Transverse colon (tissue), 4 donors: ENCODE measurements at regions not wholly inside any gene's neighbourhood (a gene's known extent, or its start where the extent isn't known, plus 50 kb on each side); places are given as distances from the start of the nearest gene placed in this dataset.

ENCODE experiments used
- DNase-seq: peaks from one replicate; pipeline ENCODE4 v3.0.0-alpha.2; 2019
- H3K27ac ChIP-seq, 4 donors: fragments of 200-600 bp; sonication (generic); 2 replicates each; pipeline ENCODE4 v1.5.1; 2016 to 2018; ENCODE audit warnings: inconsistent platforms in 4 of 4
- H3K27me3 ChIP-seq: fragments of 200-600 bp; sonication (generic); 2 replicates; pipeline ENCODE4 v1.5.1; 2017; ENCODE audit warnings: inconsistent platforms
- H3K36me3 ChIP-seq, 4 donors: fragments of 200-600 bp; sonication (generic); 2 replicates each; pipeline ENCODE4 v1.5.1; 2017 to 2019; ENCODE audit warnings: inconsistent platforms in 4 of 4
- H3K4me1 ChIP-seq, 4 donors: fragments of 200-600 bp; sonication (generic); 2 replicates each; pipeline ENCODE4 v1.5.1; 2017 to 2020; ENCODE audit warnings: inconsistent platforms in 4 of 4
- H3K4me3 ChIP-seq, 4 donors: fragments of 200-600 bp; sonication (generic); 1 replicate in 1 of 4; 2 replicates in 3 of 4; pipeline versions ENCODE4 v1.5.1 to v1.6.1; 2017 to 2019; ENCODE audit warnings: inconsistent platforms in 4 of 4
- H3K9me3 ChIP-seq, 2 donors: fragments of 200-600 bp; sonication (generic); 2 replicates each; pipeline ENCODE4 v1.5.1; 2017 to 2019; ENCODE audit warnings: inconsistent platforms in 2 of 2
- CTCF ChIP-seq, 5 experiments: fragments of 200-600 bp in 3 of 5; fragments of 450-650 bp in 2 of 5; sonication (generic) in 3 of 5; IDR thresholded peaks; 1 replicate in 2 of 5; 2 replicates in 3 of 5; pipeline ENCODE4 v1.5.1; 2016 to 2017; ENCODE audit warnings: antibody characterized with exemption in 5 of 5, inconsistent platforms in 3 of 5, mild to moderate bottlenecking in 2 of 5, moderate library complexity in 1 of 5
- EP300 ChIP-seq: sonication (generic); formaldehyde crosslinking; IDR thresholded peaks from one replicate; pipeline ENCODE4 v1.6.1; 2017; ENCODE audit warnings: antibody characterized with exemption, low read depth
- POLR2A ChIP-seq: fragments of 450-650 bp; IDR thresholded peaks from one replicate; pipeline ENCODE4 v1.6.1; 2016; ENCODE audit warnings: antibody characterized with exemption, mild to moderate bottlenecking, moderate library complexity
- POLR2AphosphoS5 ChIP-seq, 3 donors: sonication (generic); formaldehyde crosslinking; IDR thresholded peaks; one replicate each; pipeline ENCODE4 v1.6.1; 2016; ENCODE audit warnings: antibody characterized with exemption in 3 of 3
- WGBS, 2 donors: methylation state at CpG; one replicate each; pipeline ENCODE4 v1.1.5; 2018; ENCODE audit warnings: low coverage in 1 of 2; 5-methylcytosine and 5-hydroxymethylcytosine counted together
- in situ Hi-C, 4 donors: fragments of 200-750 bp; cut with MboI; loops; one replicate each; pipeline versions ENCODE4 v1.15.0 to v1.15.1; 2017; ENCODE audit warnings: low sequenced_read_pairs in 3 of 4, low pct_ligation_motif_present in 1 of 4, low pct_unique_long_range_greater_than_20kb in 1 of 4
- intact Hi-C: fragments of 100-400 bp; cut with DNase I; formaldehyde crosslinking; loops from one replicate; pipeline ENCODE4 v1.15.1; 2023; ENCODE audit warnings: low total_unique reads

DNA sequence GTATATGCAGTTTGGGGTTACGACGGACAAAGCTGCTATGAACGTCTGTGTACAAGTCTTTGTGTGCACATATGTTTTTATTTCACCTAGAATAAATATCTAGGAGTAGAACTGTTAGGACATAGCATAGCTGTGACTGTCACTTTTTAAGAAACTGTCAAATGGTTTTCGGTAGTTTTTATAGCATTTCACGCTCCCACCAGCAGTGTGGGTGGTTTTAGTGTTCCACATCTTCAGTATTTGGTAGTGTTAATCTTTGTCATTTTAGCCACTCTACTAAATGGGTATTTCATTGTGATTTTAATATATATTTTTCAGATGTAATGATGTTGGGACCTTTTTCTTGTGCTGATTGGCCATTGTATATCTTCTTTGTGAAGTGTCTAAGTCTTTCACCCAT lies 109.1 kb upstream of the BCAT1 start:
- Histone ChIP-seq H3K4me3 (no peak overlapping the region), H3K27ac (no peak overlapping the region), H3K27me3 (no peaks in the 10 kb centered on the region), H3K9me3 (no peaks in the 10 kb centered on the region), H3K4me1 (no peaks in the 10 kb centered on the region), H3K36me3 (no peaks in the 10 kb centered on the region)
- WGBS, 2 donors, result 72 to 83% methylated on average over 5 of the region's 5 CpGs
- in situ Hi-C loops, result no loop called here
- TF ChIP-seq POLR2AphosphoS5 (IDR thresholded peaks at IDR 0.05), result no peak
- TF ChIP-seq CTCF (IDR thresholded peaks at IDR 0.05), result no peak
- TF ChIP-seq EP300, result no peak
- TF ChIP-seq POLR2A, result no peak
- intact Hi-C loops, result no loop called here
- no peak for DNase-seq

GRCh38 chr12:25056486-25057130 lies 107.7 kb upstream of the BCAT1 start:
- Histone ChIP-seq H3K4me1 (no peaks in the 10 kb centered on the region), H3K27ac (no peak overlapping the region)
- in situ Hi-C loops, result no loop called here

GRCh38 chr12:25056011-25056410 lies 107.1 kb upstream of the BCAT1 start:
- Histone ChIP-seq H3K4me1 (peaks cover 0 to 4% (median 0%) of the 10 kb centered on the region in 4 donors), H3K9me3 (no peaks in the 10 kb centered on the region), H3K27me3 (no peaks in the 10 kb centered on the region), H3K27ac (no peak overlapping the region), H3K36me3 (no peaks in the 10 kb centered on the region), H3K4me3 (no peak overlapping the region)
- 55 to 67% methylated on average over 5 of the region's 5 CpGs for WGBS, 2 donors
- intact Hi-C loops (no loop called here), in situ Hi-C loops (no loop called here)
- DNase-seq, result no peak
- TF ChIP-seq POLR2AphosphoS5 (IDR thresholded peaks at IDR 0.05), result no peak
- TF ChIP-seq CTCF (IDR thresholded peaks at IDR 0.05), result no peak
- no peak for TF ChIP-seq POLR2A

More at GRCh38 chr12:25056486-25057130, 107.7 kb upstream of the BCAT1 start:
- Histone ChIP-seq H3K9me3 (no peaks in the 10 kb centered on the region), H3K27me3 (no peaks in the 10 kb centered on the region), H3K4me3 (no peak overlapping the region), H3K36me3 (no peaks in the 10 kb centered on the region)
- TF ChIP-seq CTCF (IDR thresholded peaks at IDR 0.05) (no peak), EP300 (no peak), POLR2AphosphoS5 (IDR thresholded peaks at IDR 0.05) (no peak)
- 44 to 69% methylated on average over 2 to 3 of the region's 3 CpGs for WGBS, 2 donors
- no peak for DNase-seq
- intact Hi-C loops, result no loop called here

- H3K27me3 ChIP-seq, result no peaks in the 10 kb centered on the region
- no peak for DNase-seq
- H3K4me1 ChIP-seq, result peaks cover 0 to 4% (median 0%) of the 10 kb centered on the region in 4 donors
- H3K36me3 ChIP-seq, result no peaks in the 10 kb centered on the region
- WGBS, 2 donors, result 52 to 73% methylated on average over 5 of the region's 5 CpGs
- peak overlapping the region in 2 of 4 donors; percentile 16 to 34 for H3K4me3 ChIP-seq
- no peaks in the 10 kb centered on the region for H3K9me3 ChIP-seq
- in situ Hi-C loops, result no loop called here
- TF ChIP-seq POLR2A, result no peak
- TF ChIP-seq EP300, result no peak
- TF ChIP-seq POLR2AphosphoS5 (IDR thresholded peaks at IDR 0.05), result no peak
- TF ChIP-seq CTCF (IDR thresholded peaks at IDR 0.05), result no peak
- intact Hi-C loops, result no loop called here
- H3K27ac ChIP-seq, result peak overlapping the region in 2 of 4 donors; percentile 4 to 81
These were observed 105.9 kb upstream of the BCAT1 start for GRCh38 chr12:25054783-25055144.
